Osteocyte (in vitro differentiated cells): ENCODE measurements at regions not wholly inside any gene's neighbourhood (a gene's known extent, or its start where the extent isn't known, plus 50 kb on each side); places are given as distances from the start of the nearest gene placed in this dataset.

Experiments
- DNase-seq: peaks from one replicate; pipeline ENCODE4 v3.0.0; 2021; ENCODE audit warnings: mixed read lengths; ENCODE audit not compliant: unreplicated experiment; ENCODE audit errors: extremely low spot score
- H3K27ac Mint-ChIP-seq: one replicate; pipeline ENCODE4 v1.8.0; 2021; ENCODE audit warnings: mild to moderate bottlenecking, mixed read lengths; ENCODE audit not compliant: unreplicated experiment
- H3K27me3 Mint-ChIP-seq: one replicate; pipeline ENCODE4 v1.8.0; 2021; ENCODE audit warnings: mixed read lengths; ENCODE audit not compliant: unreplicated experiment
- H3K36me3 Mint-ChIP-seq: one replicate; pipeline ENCODE4 v1.8.0; 2021; ENCODE audit warnings: mixed read lengths; ENCODE audit not compliant: unreplicated experiment
- H3K4me1 Mint-ChIP-seq: one replicate; pipeline ENCODE4 v1.8.0; 2021; ENCODE audit warnings: mixed read lengths; ENCODE audit not compliant: unreplicated experiment
- H3K4me3 Mint-ChIP-seq: one replicate; pipeline ENCODE4 v1.8.0; 2021; ENCODE audit warnings: mild to moderate bottlenecking, moderate library complexity, mixed read lengths; ENCODE audit not compliant: unreplicated experiment
- H3K9me3 Mint-ChIP-seq: one replicate; pipeline ENCODE4 v1.8.0; 2021; ENCODE audit warnings: mixed read lengths; ENCODE audit not compliant: unreplicated experiment
- TF ChIP-seq, protein P1 (sequence below): fragments of 200-600 bp; sonication (generic); IDR thresholded peaks from 2 replicates; pipeline ENCODE4 v1.5.0; 2021; ENCODE audit warnings: antibody characterized with exemption, mild to moderate bottlenecking, moderate library complexity

GRCh38 chr18:29436459-29436858, 1259.5 kb upstream of the CDH2 start:
- TF ChIP-seq, protein P1, sequence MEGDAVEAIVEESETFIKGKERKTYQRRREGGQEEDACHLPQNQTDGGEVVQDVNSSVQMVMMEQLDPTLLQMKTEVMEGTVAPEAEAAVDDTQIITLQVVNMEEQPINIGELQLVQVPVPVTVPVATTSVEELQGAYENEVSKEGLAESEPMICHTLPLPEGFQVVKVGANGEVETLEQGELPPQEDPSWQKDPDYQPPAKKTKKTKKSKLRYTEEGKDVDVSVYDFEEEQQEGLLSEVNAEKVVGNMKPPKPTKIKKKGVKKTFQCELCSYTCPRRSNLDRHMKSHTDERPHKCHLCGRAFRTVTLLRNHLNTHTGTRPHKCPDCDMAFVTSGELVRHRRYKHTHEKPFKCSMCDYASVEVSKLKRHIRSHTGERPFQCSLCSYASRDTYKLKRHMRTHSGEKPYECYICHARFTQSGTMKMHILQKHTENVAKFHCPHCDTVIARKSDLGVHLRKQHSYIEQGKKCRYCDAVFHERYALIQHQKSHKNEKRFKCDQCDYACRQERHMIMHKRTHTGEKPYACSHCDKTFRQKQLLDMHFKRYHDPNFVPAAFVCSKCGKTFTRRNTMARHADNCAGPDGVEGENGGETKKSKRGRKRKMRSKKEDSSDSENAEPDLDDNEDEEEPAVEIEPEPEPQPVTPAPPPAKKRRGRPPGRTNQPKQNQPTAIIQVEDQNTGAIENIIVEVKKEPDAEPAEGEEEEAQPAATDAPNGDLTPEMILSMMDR = no peak
- H3K9me3 Mint-ChIP-seq = peaks cover 8% of the 10 kb centered on the region
- H3K4me1 Mint-ChIP-seq = no peaks in the 10 kb centered on the region
- H3K4me3 Mint-ChIP-seq = no peak overlapping the region
- H3K36me3 Mint-ChIP-seq = no peaks in the 10 kb centered on the region
- no peak overlapping the region for H3K27ac Mint-ChIP-seq
- peaks cover 24% of the 10 kb centered on the region for H3K27me3 Mint-ChIP-seq
- no peak for DNase-seq

- H3K36me3 Mint-ChIP-seq = no peaks in the 10 kb centered on the region
- H3K4me1 Mint-ChIP-seq = no peaks in the 10 kb centered on the region
- H3K4me3 Mint-ChIP-seq = no peak overlapping the region
- DNase-seq = no peak
- TF ChIP-seq, protein P1 = no peak
- no peak overlapping the region for H3K27ac Mint-ChIP-seq
- peaks cover 15% of the 10 kb centered on the region for H3K9me3 Mint-ChIP-seq
- H3K27me3 Mint-ChIP-seq = peaks cover 13% of the 10 kb centered on the region
Measured at GRCh38 chr18:29434650-29435049, 1257.7 kb upstream of the CDH2 start.

- H3K27me3 Mint-ChIP-seq = peaks cover 4% of the 10 kb centered on the region
- no peak overlapping the region for H3K4me3 Mint-ChIP-seq
- no peaks in the 10 kb centered on the region for H3K4me1 Mint-ChIP-seq
- no peak for DNase-seq
- H3K36me3 Mint-ChIP-seq = no peaks in the 10 kb centered on the region
- TF ChIP-seq, protein P1 = no peak
- H3K27ac Mint-ChIP-seq = no peak overlapping the region
- peaks cover 25% of the 10 kb centered on the region for H3K9me3 Mint-ChIP-seq
Measured at GRCh38 chr18:29430416-29430815, 1253.5 kb upstream of the CDH2 start.

- H3K27ac Mint-ChIP-seq = no peak overlapping the region
- DNase-seq = no peak
- no peaks in the 10 kb centered on the region for H3K4me1 Mint-ChIP-seq
- H3K27me3 Mint-ChIP-seq = peaks cover 3% of the 10 kb centered on the region
- TF ChIP-seq, protein P1 = no peak
- peaks cover 25% of the 10 kb centered on the region for H3K9me3 Mint-ChIP-seq
- no peaks in the 10 kb centered on the region for H3K36me3 Mint-ChIP-seq
- H3K4me3 Mint-ChIP-seq = no peak overlapping the region
Measured at GRCh38 chr18:29418136-29418535, 1241.2 kb upstream of the CDH2 start.

DNA sequence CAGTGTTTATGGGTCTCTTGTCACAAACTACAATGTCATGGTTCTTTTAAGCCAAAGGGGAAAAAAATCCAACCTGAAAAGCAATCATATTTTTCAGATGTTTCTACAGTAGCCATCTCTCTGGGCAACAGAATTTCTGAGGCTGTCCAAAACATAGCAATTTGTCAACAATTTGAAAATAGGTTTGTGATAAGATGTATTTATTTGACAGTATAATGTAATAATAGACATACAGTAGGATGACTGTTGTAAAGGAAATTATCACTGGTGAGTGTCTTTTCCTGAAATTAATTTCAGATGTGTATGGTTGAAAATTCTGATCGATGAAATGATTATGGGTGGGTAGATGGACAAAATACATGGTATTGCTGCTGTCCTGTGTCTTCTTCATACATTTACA, 1230.1 kb upstream of the CDH2 start:
- Mint-ChIP-seq H3K4me3 (no peak overlapping the region), H3K36me3 (no peaks in the 10 kb centered on the region), H3K9me3 (peaks cover 4% of the 10 kb centered on the region), H3K27ac (no peak overlapping the region), H3K4me1 (no peaks in the 10 kb centered on the region), H3K27me3 (peaks cover 19% of the 10 kb centered on the region)
- DNase-seq = no peak
- TF ChIP-seq, protein P1 = no peak
